Natural killer cell (primary cell): ENCODE measurements at regions not wholly inside any gene's neighbourhood (a gene's known extent, or its start where the extent isn't known, plus 50 kb on each side); places are given as distances from the start of the nearest gene placed in this dataset.

Experiments used
- ATAC-seq, 3 donors: fragments of 150-1000 bp in 2 of 3; fragments of 200-7000 bp in 1 of 3; cut with Tn5 transposase; 1 replicate in 1 of 3; 2 replicates in 2 of 3; pipeline ENCODE4 v1.10.0; 2021; ENCODE audit warnings: mild to moderate bottlenecking in 2 of 3, moderate library complexity in 2 of 3
- DNase-seq, 2 donors: peaks; one replicate each; pipeline versions ENCODE4 v3.0.0 to v3.0.0-alpha.2; 2013 to 2021; ENCODE audit warnings: mixed read lengths in 1 of 2
- H3K27ac ChIP-seq: one replicate; pipeline ENCODE4 v1.5.1; 2013; ENCODE audit warnings: mild to moderate bottlenecking, low read length
- H3K27me3 ChIP-seq: one replicate; pipeline ENCODE4 v1.6.1; 2013; ENCODE audit warnings: low read length; ENCODE audit not compliant: control insufficient read depth, insufficient read depth
- H3K36me3 ChIP-seq: one replicate; pipeline ENCODE4 v1.6.1; 2013; ENCODE audit warnings: low read length; ENCODE audit not compliant: control insufficient read depth, insufficient read depth
- H3K4me1 ChIP-seq: one replicate; pipeline ENCODE4 v1.6.1; 2013; ENCODE audit warnings: low read length; ENCODE audit not compliant: control insufficient read depth, insufficient read depth
- H3K4me3 ChIP-seq: one replicate; pipeline ENCODE4 v1.5.1; 2013; ENCODE audit warnings: low read length
- H3K9me3 ChIP-seq: one replicate; pipeline ENCODE4 v1.6.1; 2013; ENCODE audit warnings: low read length; ENCODE audit not compliant: control insufficient read depth, insufficient read depth
- H3K27ac Mint-ChIP-seq, 2 donors: one replicate each; pipeline ENCODE4 v1.8.0; 2022; ENCODE audit warnings: mild to moderate bottlenecking in 2 of 2, mixed read lengths in 2 of 2, moderate library complexity in 1 of 2
- H3K27me3 Mint-ChIP-seq, 2 donors: one replicate each; pipeline ENCODE4 v1.8.0; 2022; ENCODE audit warnings: low read depth in 2 of 2, mixed read lengths in 2 of 2
- H3K36me3 Mint-ChIP-seq: one replicate; pipeline ENCODE4 v1.8.0; 2022; ENCODE audit warnings: mixed read lengths
- H3K4me1 Mint-ChIP-seq, 2 donors: one replicate each; pipeline ENCODE4 v1.8.0; 2022; ENCODE audit warnings: mixed read lengths in 2 of 2
- H3K4me3 Mint-ChIP-seq: one replicate; pipeline ENCODE4 v1.8.0; 2022; ENCODE audit warnings: mild to moderate bottlenecking, moderate library complexity, mixed read lengths
- H3K9me3 Mint-ChIP-seq, 2 donors: one replicate each; pipeline ENCODE4 v1.8.0; 2022; ENCODE audit warnings: mixed read lengths in 2 of 2
- WGBS: methylation state at CpG from one replicate; pipeline ENCODE4 v1.1.7; 2013; ENCODE audit warnings: missing lambda C conversion rate; ENCODE audit not compliant: insufficient coverage; 5-methylcytosine and 5-hydroxymethylcytosine counted together
- intact Hi-C: fragments of 100-400 bp; cut with micrococcal nuclease; formaldehyde crosslinking; loops from one replicate; pipeline ENCODE4 v1.14.2; 2022
- TF ChIP-seq, protein P1 (sequence below): fragments of 200-600 bp; IDR thresholded peaks from one replicate; pipeline ENCODE4 v1.8.0; 2022; ENCODE audit warnings: antibody characterized with exemption

DNA sequence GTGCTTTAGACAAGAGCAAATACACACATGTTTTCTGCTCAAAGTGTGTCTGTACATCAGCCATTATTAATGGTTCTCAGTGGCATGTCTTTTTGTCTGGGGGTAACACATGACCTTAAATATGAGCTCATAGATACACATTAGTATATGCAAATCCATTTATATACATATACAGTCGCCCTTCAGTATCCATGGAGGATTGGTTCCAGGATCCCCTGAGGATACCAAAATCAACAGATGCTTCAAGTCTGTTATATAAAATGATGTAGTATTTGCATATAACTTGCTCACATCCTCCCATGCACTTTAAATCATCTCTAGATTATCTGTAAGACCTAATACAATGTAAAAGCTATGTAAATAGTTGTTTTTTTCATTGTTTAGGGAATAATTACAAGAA lies 298.1 kb downstream of the OLFM4 start:
- no peaks in the 10 kb centered on the region for H3K27me3 Mint-ChIP-seq
- Histone ChIP-seq H3K4me3 (no peak overlapping the region), H3K27ac (no peak overlapping the region), H3K36me3 (no peaks in the 10 kb centered on the region), H3K9me3 (no peaks in the 10 kb centered on the region), H3K27me3 (no peaks in the 10 kb centered on the region), H3K4me1 (no peaks in the 10 kb centered on the region)
- no peak for ATAC-seq
- DNase-seq, result no peak
- no peaks in the 10 kb centered on the region for H3K36me3 Mint-ChIP-seq
- no peak overlapping the region for H3K27ac Mint-ChIP-seq
- WGBS, result no CpG with 5 or more reads among the region's 1 CpG
- H3K4me1 Mint-ChIP-seq, result no peaks in the 10 kb centered on the region
- TF ChIP-seq, protein P1, sequence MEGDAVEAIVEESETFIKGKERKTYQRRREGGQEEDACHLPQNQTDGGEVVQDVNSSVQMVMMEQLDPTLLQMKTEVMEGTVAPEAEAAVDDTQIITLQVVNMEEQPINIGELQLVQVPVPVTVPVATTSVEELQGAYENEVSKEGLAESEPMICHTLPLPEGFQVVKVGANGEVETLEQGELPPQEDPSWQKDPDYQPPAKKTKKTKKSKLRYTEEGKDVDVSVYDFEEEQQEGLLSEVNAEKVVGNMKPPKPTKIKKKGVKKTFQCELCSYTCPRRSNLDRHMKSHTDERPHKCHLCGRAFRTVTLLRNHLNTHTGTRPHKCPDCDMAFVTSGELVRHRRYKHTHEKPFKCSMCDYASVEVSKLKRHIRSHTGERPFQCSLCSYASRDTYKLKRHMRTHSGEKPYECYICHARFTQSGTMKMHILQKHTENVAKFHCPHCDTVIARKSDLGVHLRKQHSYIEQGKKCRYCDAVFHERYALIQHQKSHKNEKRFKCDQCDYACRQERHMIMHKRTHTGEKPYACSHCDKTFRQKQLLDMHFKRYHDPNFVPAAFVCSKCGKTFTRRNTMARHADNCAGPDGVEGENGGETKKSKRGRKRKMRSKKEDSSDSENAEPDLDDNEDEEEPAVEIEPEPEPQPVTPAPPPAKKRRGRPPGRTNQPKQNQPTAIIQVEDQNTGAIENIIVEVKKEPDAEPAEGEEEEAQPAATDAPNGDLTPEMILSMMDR, result no peak
- H3K4me3 Mint-ChIP-seq, result no peak overlapping the region
- peaks cover 4 to 9% of the 10 kb centered on the region in 2 donors for H3K9me3 Mint-ChIP-seq
- intact Hi-C loops, result no loop called here

DNA sequence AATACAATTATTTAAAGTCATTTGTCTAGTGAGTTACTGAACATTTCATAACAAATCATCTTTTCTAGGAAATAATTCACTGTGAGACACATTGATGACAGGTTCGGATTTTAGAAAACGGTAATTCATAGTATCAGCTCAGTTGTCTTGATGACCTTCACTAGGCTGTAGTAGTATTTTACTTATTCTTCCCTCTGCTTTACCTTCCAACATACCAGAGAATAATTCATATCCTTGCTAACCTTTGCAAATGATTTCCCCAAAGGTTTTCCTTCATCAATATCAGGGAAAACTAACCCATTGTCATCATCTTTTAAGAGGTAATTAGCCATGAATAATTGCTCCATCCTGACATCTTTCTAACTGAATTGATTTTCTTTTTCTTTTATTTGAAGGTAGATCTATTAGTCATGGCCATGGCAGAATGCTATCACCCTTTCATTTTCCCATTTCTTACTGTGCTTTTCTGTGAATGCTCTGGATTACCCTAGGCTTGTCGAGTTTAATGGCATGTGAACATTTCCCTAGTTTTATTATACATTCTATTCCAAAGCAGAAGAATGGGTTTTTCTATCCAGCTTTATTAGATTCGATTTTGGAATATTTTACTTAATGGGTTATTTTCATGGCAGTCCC lies 299.2 kb downstream of the OLFM4 start:
- H3K4me3 Mint-ChIP-seq, result no peak overlapping the region
- H3K4me1 Mint-ChIP-seq, result no peaks in the 10 kb centered on the region
- H3K27ac Mint-ChIP-seq, result no peak overlapping the region
- no peaks in the 10 kb centered on the region for H3K27me3 ChIP-seq
- no peak overlapping the region for H3K4me3 ChIP-seq
- ATAC-seq (no peak), DNase-seq (no peak)
- intact Hi-C loops, result no loop called here
- no peaks in the 10 kb centered on the region for H3K27me3 Mint-ChIP-seq
- H3K36me3 Mint-ChIP-seq, result no peaks in the 10 kb centered on the region
- WGBS, result 90% methylated on average over 3 of the region's 4 CpGs
- no peaks in the 10 kb centered on the region for H3K36me3 ChIP-seq
- TF ChIP-seq, protein P1, result no peak
- no peaks in the 10 kb centered on the region for H3K9me3 ChIP-seq
- peaks cover 4 to 9% of the 10 kb centered on the region in 2 donors for H3K9me3 Mint-ChIP-seq
- H3K4me1 ChIP-seq, result no peaks in the 10 kb centered on the region
- H3K27ac ChIP-seq, result no peak overlapping the region

DNA sequence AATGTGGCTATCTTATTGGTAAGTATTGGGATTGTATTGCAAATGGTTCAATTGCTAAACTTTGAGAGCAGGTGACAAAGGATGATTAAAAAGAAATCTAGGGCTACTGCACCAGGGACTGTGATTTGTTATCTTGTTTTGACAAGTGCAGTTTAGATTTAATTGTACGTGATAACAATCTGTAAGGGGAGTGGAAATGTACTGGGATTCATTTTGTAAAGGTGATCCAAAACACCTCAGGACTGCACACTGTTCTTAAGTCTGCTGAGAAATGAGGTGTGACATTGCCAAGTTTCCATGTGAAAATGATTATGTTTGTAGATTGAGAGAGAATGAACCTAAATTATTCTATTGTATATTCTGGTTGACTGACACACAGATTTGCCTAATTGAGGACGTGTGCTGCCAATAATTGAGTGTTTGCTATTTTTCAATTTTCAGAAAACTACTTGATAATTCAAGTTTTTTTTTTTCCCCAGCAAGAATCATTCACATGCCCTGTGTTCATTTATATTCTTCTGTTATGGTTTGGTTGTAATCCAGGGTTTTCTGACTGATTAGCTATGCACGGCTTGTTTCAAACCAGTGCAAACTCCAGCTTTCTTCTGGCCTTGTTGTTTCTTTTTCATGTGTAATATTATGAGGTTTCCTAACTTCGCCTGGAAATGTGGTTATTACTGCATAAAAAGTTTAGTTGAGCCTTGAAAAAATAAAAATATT lies 308.0 kb downstream of the OLFM4 start:
- no peak overlapping the region for H3K27ac ChIP-seq
- H3K27me3 Mint-ChIP-seq, result no peaks in the 10 kb centered on the region
- H3K27ac Mint-ChIP-seq, result no peak overlapping the region
- ATAC-seq, result no peak
- H3K4me1 ChIP-seq, result no peaks in the 10 kb centered on the region
- TF ChIP-seq, protein P1, result no peak
- H3K27me3 ChIP-seq, result no peaks in the 10 kb centered on the region
- no peak overlapping the region for H3K4me3 ChIP-seq
- no peaks in the 10 kb centered on the region for H3K36me3 Mint-ChIP-seq
- no peaks in the 10 kb centered on the region for H3K36me3 ChIP-seq
- WGBS, result 88% methylated on average over 2 of the region's 4 CpGs
- peaks cover 7 to 12% of the 10 kb centered on the region in 2 donors for H3K9me3 Mint-ChIP-seq
- no peaks in the 10 kb centered on the region for H3K9me3 ChIP-seq
- intact Hi-C loops, result no loop called here
- no peak overlapping the region for H3K4me3 Mint-ChIP-seq
- H3K4me1 Mint-ChIP-seq, result no peaks in the 10 kb centered on the region
- no peak for DNase-seq
